ENCODE measurements at regions not wholly inside any gene's neighbourhood (a gene's known extent, or its start where the extent isn't known, plus 50 kb on each side); places are given as distances from the start of the nearest gene placed in this dataset.

- TF ChIP-seq POLR2AphosphoS5 (IDR thresholded peaks at IDR 0.05; ENCODE audit: borderline replicate concordance, low read depth, low read length) (no peak), EZH2 (IDR thresholded peaks at IDR 0.05) (no peak), FOXP2 (optimal IDR thresholded peaks at IDR 0.05; ENCODE audit: control extremely low read depth, extremely low read length, insufficient read depth) (no peak)
These were observed 99.9 kb downstream of the ANKRD18B start for GRCh38 chr9:33623658-33624586.

Measured in SK-N-MC (cell line).